ENCODE measurements at regions not wholly inside any gene's neighbourhood (a gene's known extent, or its start where the extent isn't known, plus 50 kb on each side); places are given as distances from the start of the nearest gene placed in this dataset.
"Not testable (repeated sequence)": the region's sequence is repeated elsewhere in the genome, so short reads cannot be mapped to it uniquely, and the experiment has no call there.

GRCh38 chr3:101999177-101999779 is 150.0 kb downstream of the NFKBIZ start:
- no peak for DNase-seq

GRCh38 chr3:102000620-102001209 is 151.4 kb downstream of the NFKBIZ start:
- no peak for DNase-seq

DNA sequence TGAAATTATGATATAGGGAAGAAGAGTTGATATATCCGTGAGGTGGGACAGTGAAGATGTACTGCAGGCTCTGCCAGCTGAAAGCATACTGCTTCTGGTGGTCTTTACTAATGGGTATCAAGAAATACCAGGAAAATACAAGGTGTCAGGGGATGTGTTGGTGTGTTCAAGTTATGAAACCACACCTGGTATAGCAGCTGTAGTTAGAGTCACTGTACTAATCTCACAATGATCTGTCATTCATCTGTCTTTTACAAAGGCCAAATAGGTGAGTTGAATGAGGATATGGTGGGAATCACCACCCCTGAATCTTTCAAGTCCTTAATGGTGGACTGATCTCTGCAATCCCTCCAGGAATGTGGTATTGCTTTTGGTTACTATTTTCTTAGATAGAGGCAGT is 152.7 kb downstream of the NFKBIZ start:
- no peak for DNase-seq

- no peak for DNase-seq
These were observed 155.2 kb downstream of the NFKBIZ start for GRCh38 chr3:102004561-102004960.

- no peak for DNase-seq
These were observed 156.2 kb downstream of the NFKBIZ start for GRCh38 chr3:102005551-102005950.

DNA sequence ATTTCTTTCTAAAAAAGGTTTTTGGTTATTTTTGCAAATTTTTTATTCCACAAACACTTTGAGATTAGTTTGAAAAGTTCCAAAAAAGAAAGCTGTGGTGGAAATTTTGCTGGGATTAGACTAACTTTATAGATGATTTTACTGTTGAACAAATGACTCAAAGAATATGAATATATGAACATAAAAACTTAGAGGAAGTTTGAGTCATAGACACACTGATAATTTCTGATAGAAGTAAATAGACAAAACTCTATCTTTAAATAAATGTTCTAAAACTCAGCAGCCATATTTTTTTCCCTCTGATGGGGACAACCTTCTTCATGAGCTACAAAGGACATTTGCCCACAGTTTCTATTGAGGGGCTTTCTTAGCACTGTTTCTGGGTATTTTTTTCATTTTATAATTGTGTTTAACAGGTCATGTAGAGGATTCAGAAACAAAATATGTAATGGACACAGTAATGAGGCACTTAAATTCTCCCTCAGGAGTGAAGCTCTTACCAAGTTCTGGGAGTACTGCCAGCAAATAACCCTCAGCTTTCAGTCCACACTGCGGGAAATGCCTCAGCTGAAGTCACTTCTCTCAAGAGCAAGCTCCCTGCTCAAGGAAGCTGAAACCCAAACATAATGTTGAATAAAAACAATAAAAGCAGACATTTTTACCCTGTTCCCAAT is 157.6 kb downstream of the NFKBIZ start:
- DNase-seq: peak; percentile 56

- DNase-seq: not testable (repeated sequence)
These were observed 159.1 kb downstream of the NFKBIZ start for GRCh38 chr3:102008436-102008835.

- no peak for DNase-seq
These were observed 167.1 kb downstream of the NFKBIZ start for GRCh38 chr3:102016417-102016816.

- DNase-seq: no peak
These were observed 168.5 kb downstream of the NFKBIZ start for GRCh38 chr3:102017784-102018183.

- no peak for DNase-seq
These were observed 169.2 kb downstream of the NFKBIZ start for GRCh38 chr3:102018551-102018950.

DNA sequence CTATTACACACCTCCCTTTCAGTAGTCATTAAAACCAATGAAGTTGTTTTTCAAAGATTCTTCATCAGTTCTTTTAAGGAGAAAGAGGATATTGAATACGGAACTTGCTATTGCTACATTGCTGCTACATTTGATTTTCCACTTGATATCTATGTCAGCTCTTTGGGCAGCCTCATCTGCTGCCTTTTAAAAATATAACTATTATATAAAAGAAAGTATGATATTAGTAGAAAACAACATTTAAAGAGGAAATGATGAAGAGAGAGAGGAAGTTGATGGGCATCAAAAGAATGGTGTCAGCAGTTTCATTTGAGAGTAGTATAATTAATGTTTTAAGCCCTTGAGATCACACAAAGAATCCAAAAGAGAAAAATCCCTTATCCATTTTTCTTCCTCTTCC is 171.4 kb downstream of the NFKBIZ start:
- no peak for DNase-seq

DNA sequence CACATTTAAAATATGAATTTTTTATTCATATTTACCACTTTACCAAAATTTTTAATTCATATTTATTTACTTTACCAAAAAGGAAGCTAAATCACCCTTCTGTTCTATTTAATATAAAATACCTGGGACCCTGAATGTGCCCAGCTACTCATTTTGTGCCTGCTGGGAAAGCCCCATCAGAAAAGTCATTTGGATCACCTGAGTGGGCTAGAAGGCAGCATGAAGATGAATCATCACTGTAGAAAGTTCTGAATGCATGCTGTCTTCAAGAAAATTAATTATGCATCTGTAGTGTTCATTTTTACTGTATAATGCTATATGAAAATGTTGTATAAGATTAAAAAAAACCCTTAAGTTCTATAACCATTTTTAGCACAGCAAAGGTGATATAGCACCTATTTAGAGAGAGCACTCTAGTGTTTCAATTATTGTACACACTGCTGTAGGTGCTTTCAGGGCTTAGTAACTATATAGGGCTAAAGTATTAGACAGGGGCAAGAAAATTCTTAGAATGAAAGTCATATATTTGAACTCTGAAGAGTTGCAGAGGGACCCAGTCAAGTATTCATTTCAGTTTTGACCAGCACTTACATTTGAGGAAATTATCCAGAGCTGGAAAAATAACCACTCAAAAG is 175.1 kb downstream of the NFKBIZ start:
- DNase-seq: no peak

DNA sequence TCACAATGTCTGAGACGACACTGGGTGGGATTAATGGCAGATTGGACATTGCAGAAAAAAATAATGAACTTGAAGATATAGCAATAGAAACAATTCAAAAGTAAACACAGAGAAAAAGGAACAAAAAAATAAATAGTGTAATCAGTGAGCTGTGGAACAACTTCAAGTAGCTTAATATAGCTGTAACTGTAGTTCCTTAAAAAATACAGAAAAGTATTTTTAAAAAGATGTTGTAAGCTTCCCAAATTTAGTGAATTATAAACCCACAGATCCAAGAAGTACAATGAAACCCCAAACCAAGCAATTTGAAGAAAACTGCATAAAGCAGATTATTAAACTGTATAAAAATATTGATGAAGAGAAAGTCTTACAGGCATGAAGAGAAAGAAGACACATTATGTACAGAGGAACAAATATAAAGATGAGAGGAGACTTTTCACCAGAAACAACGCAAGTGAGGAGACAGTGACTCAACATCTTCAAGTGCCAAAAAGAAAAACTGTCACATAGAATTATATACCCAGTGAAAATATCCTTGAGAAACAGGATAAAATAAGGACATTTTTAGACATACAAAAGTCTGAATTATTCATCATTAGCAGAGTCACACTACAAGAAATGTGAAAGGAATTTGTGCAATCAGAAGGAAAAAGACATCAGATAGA is 176.4 kb downstream of the NFKBIZ start:
- DNase-seq: no peak

GRCh38 chr3:102026656-102027055 is 177.3 kb downstream of the NFKBIZ start:
- DNase-seq: no peak

DNA sequence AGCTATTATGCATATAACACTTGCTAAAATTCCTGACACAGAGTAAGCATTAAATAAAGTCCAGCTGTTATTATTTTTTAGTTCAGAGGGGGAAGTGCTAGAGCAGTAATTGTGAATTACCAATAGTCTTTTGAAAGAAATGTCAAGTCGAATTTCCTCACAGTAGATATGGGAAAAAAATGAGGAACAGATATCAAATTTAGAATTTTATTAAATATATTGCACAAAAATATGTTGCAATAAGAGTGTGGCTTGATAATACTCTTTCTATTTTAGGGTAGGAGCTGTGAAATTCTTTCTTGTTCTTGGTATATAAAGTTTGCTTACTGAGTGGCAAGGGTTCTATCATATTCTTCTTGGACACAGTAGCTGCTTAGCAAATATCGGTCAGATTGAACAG is 181.3 kb downstream of the NFKBIZ start:
- no peak for DNase-seq

GRCh38 chr3:102031834-102032233 is 182.5 kb downstream of the NFKBIZ start:
- no peak for DNase-seq

- DNase-seq: no peak
These were observed 183.4 kb downstream of the NFKBIZ start for GRCh38 chr3:102032491-102033383.

- no peak for DNase-seq
These were observed 185.5 kb downstream of the NFKBIZ start for GRCh38 chr3:102034639-102035451.

DNA sequence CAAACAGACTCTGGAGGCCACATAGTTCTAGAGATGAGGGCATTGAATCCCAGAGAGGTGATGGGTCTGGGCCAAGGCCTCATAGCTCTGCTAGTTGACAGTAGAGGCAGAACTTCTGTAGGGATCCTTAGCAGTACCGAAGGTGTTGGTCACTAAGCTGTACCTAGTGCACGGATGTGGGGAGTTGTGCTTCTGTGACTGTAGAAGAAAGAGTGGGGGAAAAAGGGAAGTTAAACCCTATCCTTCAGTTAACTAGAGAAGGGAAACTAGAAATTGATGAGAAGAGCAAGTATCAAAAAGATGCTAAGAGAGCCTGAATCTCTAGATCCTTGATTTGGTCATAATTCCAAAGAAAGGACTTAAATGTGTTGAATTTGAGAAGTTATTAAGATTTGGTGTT is 186.7 kb downstream of the NFKBIZ start:
- DNase-seq: no peak

- DNase-seq: no peak
These were observed 187.2 kb downstream of the NFKBIZ start for GRCh38 chr3:102036472-102036871.

- DNase-seq: no peak
These were observed 187.9 kb downstream of the NFKBIZ start for GRCh38 chr3:102037209-102037608.

- DNase-seq: no peak
These were observed 188.5 kb downstream of the NFKBIZ start for GRCh38 chr3:102037791-102038190.
